Left colon (tissue), 2 donors: ENCODE measurements at regions not wholly inside any gene's neighbourhood (a gene's known extent, or its start where the extent isn't known, plus 50 kb on each side); places are given as distances from the start of the nearest gene placed in this dataset.
A peak's percentile ranks its signal among the peaks of the same experiment; 100 is the strongest.

Source experiments
- ATAC-seq: fragments of 200-7000 bp; cut with Tn5 transposase; one replicate; pipeline ENCODE4 v1.9.1; 2020; ENCODE audit warnings: mild to moderate bottlenecking, moderate library complexity
- DNase-seq, 2 donors: peaks; one replicate each; pipeline ENCODE4 v3.0.0-alpha.2; 2020
- intact Hi-C, 2 donors: fragments of 100-400 bp; cut with DNase I in 1 of 2; cut with micrococcal nuclease in 1 of 2; formaldehyde crosslinking; loops; one replicate each; pipeline versions ENCODE4 v1.11.2 to v1.14.0; 2022; cut with DNase I, micrococcal nuclease
- donor health status: DM: no; HTN: no; CAD: no.
- donor health status: DM: yes; HTN: yes; CAD: no.

DNA sequence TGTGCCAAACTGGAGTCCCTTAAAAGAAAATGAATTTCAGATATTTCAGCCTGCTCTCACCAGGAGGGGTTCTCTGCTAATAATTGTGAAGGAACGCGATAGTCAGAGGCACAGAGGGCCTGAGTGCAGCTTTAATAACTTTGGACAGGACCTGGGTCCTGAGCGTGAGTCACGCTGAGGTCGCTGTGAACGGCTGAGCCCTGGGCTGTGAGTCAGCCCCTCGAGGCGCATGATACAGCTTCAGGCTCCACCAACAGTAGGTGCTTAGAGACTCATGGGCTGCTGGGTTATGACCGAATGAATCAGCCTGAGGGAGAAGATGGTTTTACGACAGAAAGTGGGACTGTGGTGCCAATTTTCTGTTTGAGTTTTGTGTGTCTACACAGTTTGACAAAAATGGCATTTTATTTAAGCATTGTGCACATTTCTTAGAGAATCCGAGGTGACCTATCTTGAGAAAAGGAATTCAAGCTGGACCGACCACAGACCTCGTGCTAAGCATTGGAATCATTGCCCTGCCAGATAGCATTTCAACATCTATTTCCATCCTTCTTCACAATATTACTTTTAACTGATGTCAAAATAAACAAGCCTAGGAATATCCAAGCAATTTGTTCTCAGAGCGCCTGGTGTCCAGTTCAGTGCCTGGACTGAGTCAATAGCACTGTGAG is 183.0 kb downstream of the THBS2 start:
- DNase-seq (peak; percentile 33 to 75), ATAC-seq (peak; percentile 42)
- intact Hi-C loops = no loop called here

DNA sequence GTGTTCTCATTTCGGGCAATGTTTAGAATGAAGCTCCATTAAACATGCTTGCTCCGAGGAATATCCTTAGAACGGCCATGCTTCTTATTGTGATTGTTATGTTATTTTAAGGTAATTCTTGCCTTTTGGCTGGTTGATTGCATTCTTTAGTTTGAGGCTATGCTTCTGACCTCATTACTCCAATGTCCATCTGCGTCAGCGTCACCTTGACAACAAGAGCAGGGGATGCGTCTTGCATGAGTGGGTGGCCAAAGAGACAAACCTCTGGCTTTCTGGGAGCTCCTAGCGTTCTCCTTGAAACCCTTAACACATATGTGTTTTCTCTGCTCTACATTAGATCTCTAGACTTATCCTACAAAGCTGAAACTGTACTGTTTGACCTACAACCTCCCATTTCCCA is 184.3 kb downstream of the THBS2 start:
- ATAC-seq = no peak
- DNase-seq = no peak
- intact Hi-C loops = no loop called here

DNA sequence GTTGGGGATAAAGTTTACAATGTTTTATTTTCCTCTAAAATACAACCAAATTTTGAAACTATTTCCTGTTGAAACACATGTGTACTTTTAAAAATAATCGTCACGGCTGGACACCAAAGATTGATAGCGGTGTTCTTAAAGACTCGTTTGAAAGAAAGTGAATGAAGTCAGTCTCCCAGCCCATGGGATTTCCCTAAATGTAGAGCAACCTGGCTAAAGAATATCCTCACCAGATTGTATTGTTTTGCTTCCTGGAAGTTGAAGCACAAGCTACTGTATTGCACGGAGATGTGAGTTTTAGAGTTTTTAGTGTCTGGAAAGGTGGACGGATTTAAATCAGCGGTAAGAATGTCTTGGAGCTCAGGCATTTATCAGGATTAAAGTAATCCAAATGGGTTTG is 189.5 kb downstream of the THBS2 start:
- intact Hi-C loops = no loop called here
- no peak for DNase-seq
- ATAC-seq = no peak

DNA sequence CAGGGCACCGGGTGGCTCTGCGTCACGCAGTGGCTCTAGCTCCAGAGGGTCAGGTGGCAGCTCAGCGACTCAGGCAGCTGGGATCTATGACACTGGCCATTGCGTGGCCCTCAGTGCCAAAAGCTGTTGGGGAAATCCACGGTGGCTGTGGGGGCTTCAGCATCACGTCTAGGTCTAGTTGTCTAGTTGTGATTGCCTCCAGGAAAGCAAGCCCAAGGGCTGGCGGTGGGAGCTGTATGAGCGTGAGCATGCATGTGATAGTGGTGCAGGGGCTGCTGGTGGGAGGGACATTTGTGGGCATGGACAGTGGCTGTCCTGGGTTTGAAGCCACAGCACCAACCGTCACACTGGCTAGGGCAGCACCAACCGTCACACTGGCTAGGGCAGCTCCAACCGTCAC is 191.4 kb downstream of the THBS2 start:
- intact Hi-C loops = no loop called here
- no peak for ATAC-seq
- no peak for DNase-seq

DNA sequence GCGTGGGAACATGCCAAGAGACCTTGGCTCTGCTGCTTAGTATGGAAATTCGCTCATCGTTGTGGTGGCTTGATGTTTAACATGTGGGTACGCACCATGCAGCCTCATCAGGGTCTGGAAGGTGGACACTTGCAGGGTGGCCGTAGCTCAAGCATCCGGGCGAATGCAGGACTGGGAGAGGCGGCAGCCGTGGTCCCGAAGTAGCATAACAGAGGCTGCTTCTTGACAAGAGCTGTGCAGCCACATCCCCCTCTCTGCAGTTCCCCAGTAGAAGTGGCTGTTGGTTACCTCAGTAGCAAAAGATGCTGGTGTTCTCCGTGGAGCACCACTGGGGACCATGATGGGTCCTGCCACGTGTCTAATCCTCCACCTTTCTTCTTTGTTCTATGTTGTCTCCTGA is 195.0 kb downstream of the THBS2 start:
- no peak for ATAC-seq
- intact Hi-C loops = no loop called here
- DNase-seq = no peak

DNA sequence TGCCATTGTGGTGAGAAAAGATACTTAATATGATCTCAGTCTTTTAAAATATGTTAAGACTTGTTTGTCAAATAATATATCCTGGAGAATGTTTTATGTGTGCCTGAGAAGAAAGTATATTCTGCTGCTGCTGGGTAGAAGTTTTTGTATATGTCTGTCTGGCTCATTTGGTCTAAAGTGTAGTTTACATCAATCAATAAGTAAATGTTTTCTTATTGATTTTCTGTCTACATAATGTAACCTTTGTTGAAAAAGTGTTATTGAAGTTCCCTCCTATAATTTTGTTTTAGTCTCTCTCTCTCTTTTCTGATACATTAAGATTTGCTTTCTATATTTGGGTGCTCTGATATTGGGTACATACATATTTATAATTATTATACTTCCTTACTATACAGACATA is 201.2 kb downstream of the THBS2 start:
- DNase-seq = no peak
- ATAC-seq = no peak
- intact Hi-C loops = no loop called here

DNA sequence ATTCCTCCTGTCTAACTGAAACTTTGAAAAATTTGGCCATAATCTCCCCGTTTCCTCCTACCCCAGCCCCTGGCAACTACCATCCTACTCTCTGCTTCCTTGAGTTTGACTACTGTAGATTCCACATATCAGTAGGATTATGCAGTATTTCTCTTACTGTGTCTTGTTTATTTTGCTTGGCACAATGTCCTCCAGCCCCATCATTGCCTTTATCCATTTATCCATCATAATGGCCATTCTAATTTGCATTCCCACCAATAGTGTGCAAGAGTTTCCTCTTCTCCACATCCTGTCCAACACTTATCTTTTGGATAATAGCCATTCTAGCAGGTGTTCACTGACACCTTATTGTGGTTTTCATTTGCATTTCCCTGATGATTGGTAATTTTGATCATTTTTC is 202.3 kb downstream of the THBS2 start:
- DNase-seq (no peak), ATAC-seq (no peak)
- intact Hi-C loops = no loop called here

DNA sequence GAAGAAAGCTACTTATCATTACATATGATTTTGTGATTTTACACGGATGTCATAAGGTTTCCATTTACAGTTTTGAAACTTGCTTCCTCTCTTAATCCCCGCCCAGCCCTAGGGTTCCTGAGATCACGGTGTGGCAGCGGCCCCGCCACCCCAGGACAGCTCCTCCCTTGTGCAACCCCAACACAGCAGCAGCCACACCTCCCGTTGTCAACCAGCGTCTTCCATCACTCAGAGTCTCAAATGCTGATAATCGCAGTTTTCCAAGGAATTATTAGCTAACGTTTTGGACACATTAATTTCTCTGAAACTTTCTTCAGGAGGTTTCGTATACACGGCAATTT is 204.8 kb downstream of the THBS2 start:
- ATAC-seq (no peak), DNase-seq (no peak)
- intact Hi-C loops = no loop called here

DNA sequence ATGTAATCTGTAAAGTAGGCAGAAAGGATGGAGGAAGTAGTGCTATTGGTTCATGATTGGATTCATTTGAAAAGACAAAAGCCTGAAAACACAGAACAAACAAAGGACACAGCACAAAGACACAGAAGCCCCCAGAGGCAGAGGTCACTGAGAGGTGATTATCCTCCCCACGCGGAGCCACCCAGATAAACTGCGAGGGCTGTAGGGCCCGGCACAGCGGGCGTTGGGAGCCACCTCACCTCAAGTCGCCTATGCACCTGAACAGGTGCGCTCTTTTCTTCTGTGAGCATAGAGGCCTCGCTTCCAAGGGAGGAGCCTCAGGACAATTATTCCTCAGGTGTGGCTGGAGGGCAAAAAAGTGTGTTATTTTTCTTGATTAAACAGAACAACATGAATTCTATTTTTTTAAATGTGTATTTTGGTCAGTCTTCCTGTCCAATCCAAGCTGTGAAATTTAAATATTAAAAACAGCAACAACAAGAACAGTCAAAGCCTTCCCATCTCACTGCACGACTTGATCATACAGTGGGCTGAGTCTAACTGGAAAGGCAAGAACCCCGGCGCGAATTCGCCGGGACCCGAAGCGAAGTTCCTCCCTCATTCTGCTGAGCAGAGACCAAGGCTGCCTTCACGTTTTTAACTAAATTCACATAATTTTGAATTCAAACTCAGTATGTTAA is 205.3 kb downstream of the THBS2 start:
- DNase-seq (no peak), ATAC-seq (no peak)
- intact Hi-C loops = no loop called here

DNA sequence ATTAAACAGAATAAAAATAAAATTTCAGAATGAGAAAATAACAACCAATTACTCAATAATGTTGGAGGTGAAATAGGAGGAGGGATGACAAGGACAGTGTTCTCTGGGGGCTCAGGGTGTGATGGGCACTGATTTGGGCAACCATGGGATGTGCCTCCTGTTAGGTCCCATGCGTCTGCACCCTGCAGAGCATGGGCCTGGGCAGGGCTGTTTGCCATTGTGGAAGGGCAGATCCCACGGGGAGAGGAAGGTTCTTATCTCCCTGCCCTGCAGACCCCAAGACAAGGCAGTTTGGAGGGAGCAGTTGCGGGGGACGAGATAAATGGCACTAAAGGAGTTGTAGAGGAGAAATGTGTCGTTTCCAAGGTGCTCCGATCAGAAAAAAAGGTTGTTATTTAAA is 206.3 kb downstream of the THBS2 start:
- ATAC-seq (no peak), DNase-seq (no peak)
- intact Hi-C loops = no loop called here

DNA sequence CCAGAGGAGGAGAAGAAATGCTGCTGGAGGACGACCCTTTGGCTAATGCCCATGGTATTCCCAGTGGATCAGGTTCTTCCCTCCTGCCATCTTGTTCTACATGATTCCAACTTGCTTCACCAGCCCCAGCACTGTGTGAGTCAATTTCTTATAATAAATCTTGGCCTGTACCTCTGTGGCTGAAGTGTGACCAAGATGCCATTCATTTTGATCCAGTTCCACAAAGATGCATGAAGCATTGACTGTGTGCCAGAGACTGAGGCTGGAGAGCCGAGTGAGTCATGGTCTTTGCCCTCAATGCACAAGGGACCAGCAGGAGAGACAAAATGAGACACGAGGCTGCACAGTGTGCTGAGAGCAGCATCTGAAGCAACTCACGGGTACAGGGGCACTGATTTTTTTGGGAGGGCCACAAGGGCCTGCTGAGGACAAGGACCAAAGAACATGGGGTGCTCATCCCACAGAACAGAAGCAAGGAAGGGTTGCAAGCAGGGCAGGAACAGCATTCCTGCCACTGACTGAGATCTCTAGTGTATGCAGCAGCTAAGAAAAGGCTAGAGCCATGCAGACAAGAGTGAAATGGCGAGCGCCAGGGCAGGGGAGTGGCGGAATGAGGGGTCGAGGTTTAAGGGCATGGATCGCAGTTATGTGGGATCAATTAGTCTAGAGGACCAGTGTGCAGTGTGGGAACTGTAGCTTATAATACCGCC is 207.0 kb downstream of the THBS2 start:
- ATAC-seq (no peak), DNase-seq (no peak)
- intact Hi-C loops = no loop called here

DNA sequence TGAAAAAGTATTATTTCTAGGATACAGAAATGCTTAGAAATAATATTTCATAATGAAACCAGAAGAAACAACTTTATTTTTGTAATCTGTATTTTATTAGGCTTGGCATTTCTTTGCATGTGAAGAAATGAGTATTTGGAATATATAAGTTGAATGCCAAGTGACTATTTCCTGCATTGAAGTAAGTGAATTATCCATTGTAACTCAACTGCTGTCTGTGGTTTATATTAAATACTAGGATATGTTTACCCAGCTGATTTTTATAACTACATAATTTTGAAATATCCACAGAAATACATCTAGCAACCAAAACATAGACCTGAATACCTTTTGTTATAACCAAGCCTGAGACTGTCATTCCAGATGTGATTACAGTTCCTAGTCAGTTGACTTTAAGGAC is 207.6 kb downstream of the THBS2 start:
- no peak for DNase-seq
- intact Hi-C loops = no loop called here
- ATAC-seq = no peak

DNA sequence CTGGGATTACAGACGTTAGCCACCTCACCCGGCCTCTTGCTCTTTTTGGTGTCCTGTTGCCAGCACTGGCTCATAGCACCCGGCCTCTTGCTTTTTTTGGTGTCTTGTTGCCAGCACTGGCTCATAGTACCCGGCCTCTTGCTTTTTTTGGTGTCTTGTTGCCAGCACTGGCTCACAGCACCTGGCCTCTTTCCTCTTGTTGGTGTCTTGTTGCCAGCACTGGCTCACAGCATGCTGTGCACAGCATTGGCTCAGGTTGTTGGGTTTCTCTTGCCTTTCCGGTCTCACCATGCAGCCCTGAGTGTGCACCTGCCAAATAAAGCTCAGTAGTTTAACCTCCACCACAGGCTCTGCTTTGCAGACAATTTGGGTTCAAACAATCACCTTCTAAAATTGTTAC is 208.2 kb downstream of the THBS2 start:
- intact Hi-C loops = no loop called here
- ATAC-seq (no peak), DNase-seq (no peak)

DNA sequence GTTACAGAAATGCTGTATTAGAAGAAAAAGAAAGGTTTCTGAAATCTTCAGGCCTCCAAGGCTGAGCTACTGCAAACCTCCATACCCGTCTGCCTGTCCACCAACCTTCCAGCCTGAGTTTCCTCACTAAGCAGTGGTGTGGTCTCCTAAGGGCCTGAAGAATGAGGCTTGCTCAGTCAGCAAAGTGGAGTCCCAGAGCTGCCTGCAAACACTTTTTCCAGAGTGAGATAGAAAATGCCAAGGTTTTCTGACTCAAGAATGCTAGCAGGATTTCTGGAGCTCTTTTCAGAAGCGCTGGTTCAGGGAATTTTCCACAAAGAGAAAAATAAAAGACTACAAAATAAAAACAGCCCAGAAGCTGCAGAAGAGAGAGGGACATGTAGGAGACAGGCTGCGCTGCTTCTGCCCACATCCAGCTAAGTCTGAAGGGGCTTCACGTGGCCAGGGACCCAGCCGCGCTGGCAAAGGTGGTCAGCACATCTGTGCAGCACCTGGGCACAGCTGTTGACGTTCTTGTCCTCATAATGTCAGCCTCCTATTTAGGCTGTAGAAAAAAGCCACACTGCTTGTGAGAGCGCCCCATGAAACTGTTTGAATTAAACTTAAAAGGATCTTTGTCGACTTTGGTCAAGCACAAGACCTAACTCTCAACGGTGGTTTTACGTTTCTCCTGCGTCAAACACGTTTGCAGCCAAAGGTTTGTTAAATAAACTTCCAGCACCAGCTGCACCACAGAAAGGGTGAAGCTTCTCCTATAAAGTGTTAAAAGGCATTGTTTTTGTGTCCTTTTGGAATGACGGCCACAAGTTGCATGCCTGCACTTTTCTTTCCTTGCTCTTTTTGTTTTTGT is 209.0 kb downstream of the THBS2 start:
- ATAC-seq = no peak
- intact Hi-C loops = no loop called here
- DNase-seq = no peak

DNA sequence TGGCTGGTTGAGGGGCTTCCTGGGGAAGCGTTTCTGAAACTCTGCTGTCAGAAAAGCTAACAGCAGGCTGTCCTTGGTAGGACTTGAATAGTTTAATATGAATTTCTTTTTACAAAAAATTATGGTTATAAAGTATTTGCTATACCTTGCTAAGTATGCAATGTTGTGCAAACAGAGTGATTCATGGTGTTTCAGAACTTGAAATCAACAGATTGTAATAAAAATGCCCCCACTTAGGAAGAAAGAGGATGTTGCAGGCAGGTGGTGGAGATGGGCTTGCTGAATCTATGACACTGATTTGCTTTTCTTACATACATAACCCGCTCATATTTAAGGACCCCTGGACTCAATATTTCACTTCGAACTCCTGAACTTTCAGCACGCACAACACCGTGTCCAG is 211.6 kb downstream of the THBS2 start:
- no peak for ATAC-seq
- intact Hi-C loops = no loop called here

DNA sequence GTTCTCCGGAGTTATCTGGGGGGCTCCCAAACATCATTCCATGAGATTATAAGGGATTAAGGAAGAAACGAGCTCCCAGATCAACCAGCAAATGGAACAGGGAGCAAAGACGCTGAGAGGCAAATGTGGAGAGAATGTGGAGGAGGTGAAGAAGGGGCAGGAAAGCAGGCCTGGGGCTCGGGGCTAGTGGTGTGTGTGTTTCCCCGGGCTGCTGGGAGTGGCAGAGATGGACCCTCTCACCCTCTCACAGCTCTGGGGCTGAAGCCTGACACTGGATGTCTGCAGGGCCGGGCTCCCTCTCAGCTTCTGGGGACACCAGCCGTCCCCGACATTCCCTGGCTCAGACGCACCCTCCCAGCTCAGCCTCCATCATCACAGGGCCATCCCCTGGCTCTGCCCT is 212.6 kb downstream of the THBS2 start:
- no peak for DNase-seq
- intact Hi-C loops = no loop called here
- ATAC-seq = no peak

More for the DNA sequence above, 211.6 kb downstream of the THBS2 start:
- DNase-seq = no peak

DNA sequence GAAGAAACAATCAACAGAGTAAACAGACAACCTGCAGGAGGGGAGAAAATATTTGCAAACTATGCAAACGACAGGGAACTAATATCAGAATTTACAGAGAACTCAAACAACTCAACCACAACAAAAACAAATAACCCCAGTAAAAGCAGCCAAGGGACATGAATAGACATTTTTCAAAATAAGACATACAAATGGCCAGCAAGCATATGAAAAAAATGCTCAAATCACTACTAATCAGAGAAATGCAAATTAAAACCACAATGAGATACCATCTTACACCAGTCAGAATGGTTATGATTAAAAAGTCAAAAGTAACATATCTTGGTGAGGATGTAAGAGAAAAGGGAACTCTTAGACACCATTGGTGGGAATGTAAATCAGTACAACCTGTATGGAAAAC is 215.0 kb downstream of the THBS2 start:
- intact Hi-C loops = no loop called here
- DNase-seq (no peak), ATAC-seq (no peak)

DNA sequence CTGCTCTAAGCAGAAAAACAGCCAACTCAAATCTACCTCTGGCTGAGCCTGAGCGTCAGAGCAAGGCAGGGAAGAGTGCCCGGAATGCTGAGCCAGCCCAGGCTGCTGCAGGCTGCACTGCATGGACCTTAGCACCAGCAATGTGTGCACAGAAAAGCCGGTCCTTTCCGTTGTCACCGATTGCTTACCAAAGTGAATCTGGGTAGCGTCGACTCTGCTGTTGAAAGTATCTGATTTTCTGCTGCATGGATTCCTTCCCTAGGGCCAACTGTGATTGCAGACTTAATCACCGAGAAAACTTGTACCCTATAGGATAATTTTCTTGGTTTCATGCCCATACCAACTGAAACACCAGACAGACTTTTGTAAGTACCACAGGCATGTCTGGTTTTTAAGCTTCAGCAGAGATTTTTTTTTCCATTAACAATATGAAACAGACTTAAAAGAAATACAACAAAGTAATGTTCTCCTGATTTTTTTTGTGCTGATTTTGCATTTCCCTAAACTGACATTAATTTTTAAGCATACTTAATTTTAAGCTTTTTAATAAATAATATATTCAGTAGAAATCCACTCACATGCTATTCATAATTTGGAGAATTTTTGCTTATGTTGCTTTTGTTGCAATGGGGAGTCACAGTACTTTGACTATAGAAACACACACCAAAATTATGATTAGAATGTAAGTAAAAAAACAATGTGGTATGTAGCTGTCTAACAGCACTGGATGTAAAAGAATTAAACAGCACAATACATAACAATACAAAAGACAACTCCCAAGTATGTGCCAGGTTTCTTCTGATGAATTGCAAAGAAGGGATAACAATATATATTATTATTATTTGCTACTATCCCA is 218.0 kb downstream of the THBS2 start:
- ATAC-seq = no peak
- no peak for DNase-seq
- intact Hi-C loops = no loop called here
